ENCODE measurements at regions not wholly inside any gene's neighbourhood (a gene's known extent, or its start where the extent isn't known, plus 50 kb on each side); places are given as distances from the start of the nearest gene placed in this dataset.
"Not testable (repeated sequence)": the region's sequence is repeated elsewhere in the genome, so short reads cannot be mapped to it uniquely, and the experiment has no call there.

- ATAC-seq (no peak), DNase-seq (ENCODE audit: low read depth, low spot score) (no peak)
- TF ChIP-seq TCF7L2 (IDR thresholded peaks at IDR 0.05; ENCODE audit: low read depth, low read length), result no peak
- no peak for TF ChIP-seq SIN3A (IDR thresholded peaks at IDR 0.05; ENCODE audit: borderline replicate concordance, insufficient read depth, low read depth, low read length)
- TF ChIP-seq CTCF (IDR thresholded peaks at IDR 0.05), result no peak
- no peak for TF ChIP-seq REST (IDR thresholded peaks at IDR 0.05; ENCODE audit: insufficient read depth in 1 of 2, low read depth in 2 of 2, low read length in 1 of 2)
- TF ChIP-seq POLR2AphosphoS5 (IDR thresholded peaks at IDR 0.05; ENCODE audit: low read depth, low read length), result no peak
- no peaks in the 10 kb centered on the region for H3K27me3 ChIP-seq (ENCODE audit: control insufficient read depth, insufficient read depth, low read length)
- ChIA-PET CTCF (no interaction called here), POLR2A (no interaction called here)
- no TSS peak for BruUV-seq (replicated peaks)
- no peak overlapping the region for H3K4me3 ChIP-seq (ENCODE audit: low read depth in 2 of 2, low read length in 2 of 2)
- no peaks in the 10 kb centered on the region for H3K4me1 ChIP-seq (ENCODE audit: control insufficient read depth, insufficient read depth, low read length)
- H3K9me3 ChIP-seq (ENCODE audit: control insufficient read depth, insufficient read depth, low read depth, low read length), result no peaks in the 10 kb centered on the region
- H3K36me3 ChIP-seq (ENCODE audit: control insufficient read depth, insufficient read depth, low read length), result no peaks in the 10 kb centered on the region
- no peak overlapping the region for H3K27ac ChIP-seq (ENCODE audit: low read length)
- in situ Hi-C loops (cut with HindIII; ENCODE audit: low pct_unique_long_range_greater_than_20kb, low sequenced_read_pairs) (no loop called here), intact Hi-C loops (cut with micrococcal nuclease; ENCODE audit: unreplicated experiment) (no loop called here)
These were observed 351.6 kb upstream of the ZFHX3 start for GRCh38 chr16:73399486-73399885.

GRCh38 chr16:73398604-73399003 lies 350.7 kb upstream of the ZFHX3 start:
- H3K4me3 ChIP-seq (ENCODE audit: low read depth in 2 of 2, low read length in 2 of 2); H3K4me1 ChIP-seq (ENCODE audit: control insufficient read depth, insufficient read depth, low read length); intact Hi-C loops (cut with micrococcal nuclease; ENCODE audit: unreplicated experiment); H3K27me3 ChIP-seq (ENCODE audit: control insufficient read depth, insufficient read depth, low read length); CTCF ChIA-PET; DNase-seq (ENCODE audit: low read depth, low spot score); BruUV-seq (replicated peaks); H3K36me3 ChIP-seq (ENCODE audit: control insufficient read depth, insufficient read depth, low read length); H3K27ac ChIP-seq (ENCODE audit: low read length); in situ Hi-C loops (cut with HindIII; ENCODE audit: low pct_unique_long_range_greater_than_20kb, low sequenced_read_pairs); ATAC-seq; H3K9me3 ChIP-seq (ENCODE audit: control insufficient read depth, insufficient read depth, low read depth, low read length): not testable (repeated sequence)
- POLR2A ChIA-PET, result interaction anchor here (0.7 kb wide), 1 partner anchor 365 kb away, joined by 4 read pairs; no protein-coding TSS in a partner anchor

GRCh38 chr16:73396556-73396955 lies 348.6 kb upstream of the ZFHX3 start:
- TF ChIP-seq REST (IDR thresholded peaks at IDR 0.05; ENCODE audit: insufficient read depth in 1 of 2, low read depth in 2 of 2, low read length in 1 of 2) (no peak), POLR2AphosphoS5 (IDR thresholded peaks at IDR 0.05; ENCODE audit: low read depth, low read length) (no peak), CTCF (IDR thresholded peaks at IDR 0.05) (no peak), TCF7L2 (IDR thresholded peaks at IDR 0.05; ENCODE audit: low read depth, low read length) (no peak), SIN3A (IDR thresholded peaks at IDR 0.05; ENCODE audit: borderline replicate concordance, insufficient read depth, low read depth, low read length) (no peak)
- H3K4me3 ChIP-seq (ENCODE audit: low read depth in 2 of 2, low read length in 2 of 2), result no peak overlapping the region
- ChIA-PET CTCF (no interaction called here), POLR2A (no interaction called here)
- no peaks in the 10 kb centered on the region for H3K27me3 ChIP-seq (ENCODE audit: control insufficient read depth, insufficient read depth, low read length)
- in situ Hi-C loops (cut with HindIII; ENCODE audit: low pct_unique_long_range_greater_than_20kb, low sequenced_read_pairs), result no loop called here
- no peaks in the 10 kb centered on the region for H3K4me1 ChIP-seq (ENCODE audit: control insufficient read depth, insufficient read depth, low read length)
- intact Hi-C loops (cut with micrococcal nuclease; ENCODE audit: unreplicated experiment), result no loop called here
- BruUV-seq (replicated peaks), result no TSS peak
- DNase-seq (ENCODE audit: low read depth, low spot score) (no peak), ATAC-seq (no peak)
- no peaks in the 10 kb centered on the region for H3K9me3 ChIP-seq (ENCODE audit: control insufficient read depth, insufficient read depth, low read depth, low read length)
- no peak overlapping the region for H3K27ac ChIP-seq (ENCODE audit: low read length)
- no peaks in the 10 kb centered on the region for H3K36me3 ChIP-seq (ENCODE audit: control insufficient read depth, insufficient read depth, low read length)

All from Panc1 (cell line).